Panc1 (cell line): ENCODE measurements at regions not wholly inside any gene's neighbourhood (a gene's known extent, or its start where the extent isn't known, plus 50 kb on each side); places are given as distances from the start of the nearest gene placed in this dataset.
"Not testable (repeated sequence)": the region's sequence is repeated elsewhere in the genome, so short reads cannot be mapped to it uniquely, and the experiment has no call there.

Experiments used
- ATAC-seq: fragments of 200-7000 bp; cut with Tn5 transposase; 2 replicates; pipeline ENCODE4 v1.9.1; 2020; ENCODE audit warnings: mild to moderate bottlenecking, moderate library complexity
- BruUV-seq: library from RNA; stranded (reverse); fragments of 400-500 nt; replicated peaks from 2 replicates; lab custom pipeline; 2021; lab: Mats Ljungman, UMichigan
- CTCF ChIA-PET: fragments of 300-600 bp; sonication (Branson Sonifier 250); formaldehyde crosslinking; loops from one replicate; lab custom pipeline; 2022; ENCODE audit warnings: antibody characterized with exemption; lab: Charles Lee
- POLR2A ChIA-PET: fragments of 300-600 bp; sonication (Branson Sonifier 250); formaldehyde crosslinking; loops from one replicate; lab custom pipeline; 2022; ENCODE audit warnings: antibody characterized with exemption; lab: Charles Lee
- DNase-seq: peaks from one replicate; pipeline ENCODE4 v3.0.0-alpha.2; 2010; ENCODE audit warnings: low read depth, low spot score
- H3K27ac ChIP-seq: 2 replicates; pipeline ENCODE4 v1.5.1; 2011; ENCODE audit warnings: mild to moderate bottlenecking, low read length, inconsistent platforms
- H3K27me3 ChIP-seq: fragments of 200-500 bp; sonication (Bioruptor generic); 2 replicates; pipeline ENCODE4 v1.6.0; 2014; ENCODE audit warnings: low read length, inconsistent platforms; ENCODE audit not compliant: control insufficient read depth, insufficient read depth
- H3K36me3 ChIP-seq: fragments of 200-500 bp; sonication (Bioruptor generic); 2 replicates; pipeline ENCODE4 v1.5.1; 2014; ENCODE audit warnings: inconsistent platforms, mild to moderate bottlenecking, low read length, moderate library complexity; ENCODE audit not compliant: control insufficient read depth, insufficient read depth
- H3K4me1 ChIP-seq: 2 replicates; pipeline ENCODE4 v1.5.1; 2011; ENCODE audit warnings: inconsistent platforms, mild to moderate bottlenecking, low read length, moderate library complexity; ENCODE audit not compliant: control insufficient read depth, insufficient read depth
- H3K4me3 ChIP-seq, 2 experiments: 2 replicates each; pipeline ENCODE4 v1.5.1; 2011 to 2012; ENCODE audit warnings: low read depth in 2 of 2, low read length in 2 of 2, mild to moderate bottlenecking in 2 of 2, inconsistent platforms in 1 of 2, moderate library complexity in 1 of 2
- H3K9me3 ChIP-seq: fragments of 200-500 bp; sonication (Bioruptor generic); 2 replicates; pipeline ENCODE4 v1.5.1; 2014; ENCODE audit warnings: low read depth, mild to moderate bottlenecking, inconsistent platforms, low read length, moderate library complexity; ENCODE audit not compliant: control insufficient read depth, insufficient read depth
- CTCF ChIP-seq: fragments of 450-650 bp; IDR thresholded peaks from 2 replicates; pipeline ENCODE4 v1.5.1; 2017; ENCODE audit warnings: mild to moderate bottlenecking
- POLR2AphosphoS5 ChIP-seq: IDR thresholded peaks from 2 replicates; pipeline ENCODE4 v1.6.1; 2012; ENCODE audit warnings: mild to moderate bottlenecking, low read depth, low read length, moderate library complexity
- REST ChIP-seq, 2 experiments: IDR thresholded peaks; 2 replicates each; pipeline ENCODE4 v1.6.1; 2011 to 2012; ENCODE audit warnings: low read depth in 2 of 2, control low read depth in 1 of 2, low read length in 1 of 2, mild to moderate bottlenecking in 1 of 2, moderate library complexity in 1 of 2; ENCODE audit not compliant: insufficient read depth in 1 of 2
- SIN3A ChIP-seq: IDR thresholded peaks from 2 replicates; pipeline ENCODE4 v1.6.1; 2012; ENCODE audit warnings: low read depth, mild to moderate bottlenecking, low read length, moderate library complexity, borderline replicate concordance; ENCODE audit not compliant: insufficient read depth
- TCF7L2 ChIP-seq: IDR thresholded peaks from 2 replicates; pipeline ENCODE4 v1.6.1; 2011; ENCODE audit warnings: mild to moderate bottlenecking, low read depth, low read length, inconsistent platforms
- in situ Hi-C: cut with HindIII; loops from 2 replicates; pipeline ENCODE4 v1.10.0; 2016; ENCODE audit warnings: low sequenced_read_pairs, low pct_unique_long_range_greater_than_20kb
- intact Hi-C: fragments of 100-400 bp; cut with micrococcal nuclease; formaldehyde crosslinking; loops from one replicate; pipeline ENCODE4 v1.10.0; 2022; ENCODE audit not compliant: unreplicated experiment

GRCh38 chr19:28594737-28595136, 618.2 kb downstream of the UQCRFS1 start:
- in situ Hi-C loops = no loop called here
- Histone ChIP-seq H3K4me1 (no peaks in the 10 kb centered on the region), H3K36me3 (no peaks in the 10 kb centered on the region), H3K27ac (no peak overlapping the region), H3K9me3 (no peaks in the 10 kb centered on the region), H3K4me3 (no peak overlapping the region), H3K27me3 (no peaks in the 10 kb centered on the region)
- intact Hi-C loops = no loop called here
- DNase-seq (no peak), ATAC-seq (no peak)
- CTCF ChIA-PET = no interaction called here
- BruUV-seq = no TSS peak
- TF ChIP-seq REST (IDR thresholded peaks at IDR 0.05; ENCODE audit: insufficient read depth in 1 of 2, low read depth in 2 of 2, low read length in 1 of 2) (no peak), CTCF (no peak), TCF7L2 (no peak), SIN3A (no peak), POLR2AphosphoS5 (no peak)
- POLR2A ChIA-PET = no interaction called here

- in situ Hi-C loops, H3K9me3 ChIP-seq, H3K4me3 ChIP-seq, H3K4me1 ChIP-seq, DNase-seq, H3K36me3 ChIP-seq, intact Hi-C loops, ATAC-seq, POLR2A ChIA-PET, CTCF ChIA-PET, H3K27me3 ChIP-seq, BruUV-seq, H3K27ac ChIP-seq: not testable (repeated sequence)
These were observed 623.0 kb downstream of the UQCRFS1 start for GRCh38 chr19:28589991-28590411.

GRCh38 chr19:28586474-28586873, 626.5 kb downstream of the UQCRFS1 start:
- no peaks in the 10 kb centered on the region for H3K36me3 ChIP-seq
- no peak for DNase-seq
- in situ Hi-C loops (no loop called here), intact Hi-C loops (no loop called here)
- ATAC-seq = no peak
- H3K4me1 ChIP-seq = no peaks in the 10 kb centered on the region
- H3K9me3 ChIP-seq = no peaks in the 10 kb centered on the region
- BruUV-seq = no TSS peak
- POLR2A ChIA-PET = no interaction called here
- no peak for TF ChIP-seq REST (IDR thresholded peaks at IDR 0.05; ENCODE audit: insufficient read depth in 1 of 2, low read depth in 2 of 2, low read length in 1 of 2)
- no peak for TF ChIP-seq TCF7L2
- TF ChIP-seq CTCF = no peak
- TF ChIP-seq SIN3A = no peak
- TF ChIP-seq POLR2AphosphoS5 = no peak
- H3K4me3 ChIP-seq = no peak overlapping the region
- no peak overlapping the region for H3K27ac ChIP-seq
- no peaks in the 10 kb centered on the region for H3K27me3 ChIP-seq
- CTCF ChIA-PET = no interaction called here
